CD4-positive, alpha-beta T cell (primary cell): ENCODE measurements at regions not wholly inside any gene's neighbourhood (a gene's known extent, or its start where the extent isn't known, plus 50 kb on each side); places are given as distances from the start of the nearest gene placed in this dataset.

Source experiments
- ATAC-seq: fragments of 200-7000 bp; cut with Tn5 transposase; one replicate; pipeline ENCODE4 v1.10.0; 2022; ENCODE audit warnings: mild to moderate bottlenecking; ENCODE audit not compliant: poor library complexity
- CTCF ChIA-PET: fragments of 350-600 bp; sonication (Branson Sonifier 250); formaldehyde crosslinking; loops from one replicate; lab custom pipeline; 2021; ENCODE audit warnings: antibody characterized with exemption, inconsistent platforms; lab: Charles Lee
- POLR2A ChIA-PET: fragments of 350-600 bp; sonication (Branson Sonifier 250); formaldehyde crosslinking; loops from one replicate; lab custom pipeline; 2021; ENCODE audit warnings: antibody characterized with exemption, inconsistent platforms; lab: Charles Lee
- DNase-seq, 14 experiments: peaks; one replicate each; pipeline ENCODE4 v3.0.0-alpha.2; 2013 to 2020; ENCODE audit warnings: mixed read lengths in 2 of 14
- H3K27ac ChIP-seq, 2 donors: one replicate each; pipeline versions ENCODE4 v1.5.1 to v1.7.0; 2013; ENCODE audit warnings: low read length in 2 of 2, low read depth in 1 of 2, mild to moderate bottlenecking in 1 of 2
- H3K27me3 ChIP-seq, 2 experiments: 1 replicate in 1 of 2; 2 replicates in 1 of 2; pipeline versions ENCODE4 v1.6.1 to v1.7.0; 2013; ENCODE audit warnings: low read length in 2 of 2, control low read depth in 1 of 2, mild to moderate bottlenecking in 1 of 2, moderate library complexity in 1 of 2; ENCODE audit not compliant: insufficient read depth in 2 of 2, control insufficient read depth in 1 of 2
- H3K36me3 ChIP-seq: one replicate; pipeline ENCODE4 v1.6.1; 2013; ENCODE audit warnings: low read length, control low read depth; ENCODE audit not compliant: insufficient read depth
- H3K4me1 ChIP-seq: one replicate; pipeline ENCODE4 v1.6.1; 2013; ENCODE audit warnings: low read length, control low read depth; ENCODE audit not compliant: insufficient read depth
- H3K4me3 ChIP-seq: one replicate; pipeline ENCODE4 v1.5.1; 2013; ENCODE audit warnings: mild to moderate bottlenecking, low read length, moderate library complexity
- H3K9me3 ChIP-seq, 2 experiments: 1 replicate in 1 of 2; 2 replicates in 1 of 2; pipeline versions ENCODE4 v1.6.1 to v1.7.0; 2013; ENCODE audit warnings: low read length in 2 of 2, mild to moderate bottlenecking in 2 of 2, control low read depth in 1 of 2, moderate library complexity in 1 of 2; ENCODE audit not compliant: control insufficient read depth in 1 of 2, insufficient read depth in 1 of 2
- H3K27ac Mint-ChIP-seq: one replicate; pipeline ENCODE4 v1.8.0; 2020; ENCODE audit warnings: mixed read lengths
- H3K27me3 Mint-ChIP-seq: one replicate; pipeline ENCODE4 v1.8.0; 2021; ENCODE audit warnings: mixed read lengths
- H3K36me3 Mint-ChIP-seq: one replicate; pipeline ENCODE4 v1.8.0; 2021; ENCODE audit warnings: low read depth, mixed read lengths
- H3K4me1 Mint-ChIP-seq: one replicate; pipeline ENCODE4 v1.8.0; 2021; ENCODE audit warnings: low read depth, mixed read lengths
- H3K4me3 Mint-ChIP-seq: one replicate; pipeline ENCODE4 v1.8.0; 2020; ENCODE audit warnings: mild to moderate bottlenecking, mixed read lengths
- H3K9me3 Mint-ChIP-seq: one replicate; pipeline ENCODE4 v1.8.0; 2020; ENCODE audit warnings: mixed read lengths
- CTCF ChIP-seq: fragments of 200-600 bp; IDR thresholded peaks from one replicate; pipeline ENCODE4 v1.8.0; 2022; ENCODE audit warnings: antibody characterized with exemption, mild to moderate bottlenecking
- intact Hi-C, 2 experiments: fragments of 100-400 bp; cut with DNase I in 1 of 2; cut with micrococcal nuclease in 1 of 2; formaldehyde crosslinking; loops; one replicate each; pipeline versions ENCODE4 v1.15.1 to v1.9.0; 2023 to 2025; cut with DNase I, micrococcal nuclease

- Mint-ChIP-seq H3K27me3 (no peaks in the 10 kb centered on the region), H3K27ac (no peak overlapping the region), H3K4me3 (no peak overlapping the region), H3K36me3 (no peaks in the 10 kb centered on the region), H3K9me3 (peaks cover 3% of the 10 kb centered on the region), H3K4me1 (no peaks in the 10 kb centered on the region)
- DNase-seq (no peak), ATAC-seq (no peak)
- H3K9me3 ChIP-seq, result no peaks in the 10 kb centered on the region
- no peak overlapping the region for H3K4me3 ChIP-seq
- H3K36me3 ChIP-seq, result no peaks in the 10 kb centered on the region
- TF ChIP-seq CTCF, result no peak
- intact Hi-C loops, result no loop called here
- no peaks in the 10 kb centered on the region for H3K4me1 ChIP-seq
- ChIA-PET CTCF (no interaction called here), POLR2A (no interaction called here)
- H3K27me3 ChIP-seq, result no peaks in the 10 kb centered on the region
- no peak overlapping the region for H3K27ac ChIP-seq
Measured at GRCh38 chr3:25064681-25065080, 363.4 kb upstream of the RARB start.

GRCh38 chr3:25069970-25070369, 358.1 kb upstream of the RARB start:
- Mint-ChIP-seq H3K4me3 (no peak overlapping the region), H3K27me3 (no peaks in the 10 kb centered on the region), H3K36me3 (no peaks in the 10 kb centered on the region), H3K27ac (no peak overlapping the region), H3K9me3 (peaks cover 4% of the 10 kb centered on the region), H3K4me1 (no peaks in the 10 kb centered on the region)
- intact Hi-C loops, result no loop called here
- ATAC-seq, result no peak
- no peaks in the 10 kb centered on the region for H3K27me3 ChIP-seq
- peaks cover 0 to 5% of the 10 kb centered on the region in 2 experiments for H3K9me3 ChIP-seq
- no peak overlapping the region for H3K27ac ChIP-seq
- ChIA-PET POLR2A (no interaction called here), CTCF (no interaction called here)
- TF ChIP-seq CTCF, result no peak
- DNase-seq, result no peak
- H3K36me3 ChIP-seq, result no peaks in the 10 kb centered on the region
- H3K4me3 ChIP-seq, result no peak overlapping the region
- H3K4me1 ChIP-seq, result no peaks in the 10 kb centered on the region

GRCh38 chr3:25071846-25072245, 356.2 kb upstream of the RARB start:
- peaks cover 0 to 5% of the 10 kb centered on the region in 2 experiments for H3K9me3 ChIP-seq
- H3K4me3 ChIP-seq, result no peak overlapping the region
- DNase-seq (no peak), ATAC-seq (no peak)
- no peaks in the 10 kb centered on the region for H3K4me1 ChIP-seq
- intact Hi-C loops, result no loop called here
- no peaks in the 10 kb centered on the region for H3K27me3 ChIP-seq
- ChIA-PET POLR2A (no interaction called here), CTCF (no interaction called here)
- Mint-ChIP-seq H3K4me3 (no peak overlapping the region), H3K27ac (no peak overlapping the region), H3K36me3 (no peaks in the 10 kb centered on the region), H3K4me1 (no peaks in the 10 kb centered on the region), H3K9me3 (peaks cover 2% of the 10 kb centered on the region), H3K27me3 (no peaks in the 10 kb centered on the region)
- H3K36me3 ChIP-seq, result no peaks in the 10 kb centered on the region
- no peak for TF ChIP-seq CTCF
- no peak overlapping the region for H3K27ac ChIP-seq
